ENCODE measurements at regions not wholly inside any gene's neighbourhood (a gene's known extent, or its start where the extent isn't known, plus 50 kb on each side); places are given as distances from the start of the nearest gene placed in this dataset.
A peak's percentile ranks its signal among the peaks of the same experiment; 100 is the strongest.

DNA sequence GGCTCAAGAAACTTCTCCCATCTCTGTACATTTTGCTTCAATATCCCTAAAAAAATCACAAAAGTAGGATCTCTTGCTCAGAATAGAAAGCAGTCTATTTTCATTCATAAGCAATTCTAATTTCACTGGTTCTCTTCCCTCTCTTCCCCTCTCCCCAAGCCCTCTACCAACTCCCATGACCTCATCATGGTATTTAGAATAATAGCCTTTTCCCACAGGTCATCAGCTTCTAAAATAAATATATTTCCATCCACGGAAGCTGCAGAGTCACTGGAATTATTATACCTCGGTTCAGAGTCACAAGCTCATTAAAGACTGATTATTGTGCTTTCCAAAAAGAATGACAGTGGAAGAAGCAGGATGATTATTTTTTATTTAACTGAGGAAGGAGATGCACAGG is 84.2 kb upstream of the ADRA1B start:
- Mint-ChIP-seq H3K36me3 (peaks cover 2% of the 10 kb centered on the region), H3K9me3 (peaks cover 3% of the 10 kb centered on the region), H3K27ac (no peak overlapping the region), H3K4me3 (no peak overlapping the region), H3K4me1 (peaks cover 9% of the 10 kb centered on the region), H3K27me3 (no peaks in the 10 kb centered on the region)
- no peak for DNase-seq (ENCODE audit: low spot score in 2 of 2)
- no peak for ATAC-seq (ENCODE audit: low read depth)

GRCh38 chr5:159833088-159833487 is 83.2 kb upstream of the ADRA1B start:
- peaks cover 2% of the 10 kb centered on the region for H3K36me3 Mint-ChIP-seq
- ATAC-seq (ENCODE audit: low read depth) (no peak), DNase-seq (ENCODE audit: low spot score in 2 of 2) (no peak)
- no peaks in the 10 kb centered on the region for H3K27me3 Mint-ChIP-seq
- H3K4me3 Mint-ChIP-seq, result no peak overlapping the region
- H3K9me3 Mint-ChIP-seq, result peaks cover 3% of the 10 kb centered on the region
- H3K4me1 Mint-ChIP-seq, result peaks cover 7% of the 10 kb centered on the region
- H3K27ac Mint-ChIP-seq, result no peak overlapping the region

DNA sequence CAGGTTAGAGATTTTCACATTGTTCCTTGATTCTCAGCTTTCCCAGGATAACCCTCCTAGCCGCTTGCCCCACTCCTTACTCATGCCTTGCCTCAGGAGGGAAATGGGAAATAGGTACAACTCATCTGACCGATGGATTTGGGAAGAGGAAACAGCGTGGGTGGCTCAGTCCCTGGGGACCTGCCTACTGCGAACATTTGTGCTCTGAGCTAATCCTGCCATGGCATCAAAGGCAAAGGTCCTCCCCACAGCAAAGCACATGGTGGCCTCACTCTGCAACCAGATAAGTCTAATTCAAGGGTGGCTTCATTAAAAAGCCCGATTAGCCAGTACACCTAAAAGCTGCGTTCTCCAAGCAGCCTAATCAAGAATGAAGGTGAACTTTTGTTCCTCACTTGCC is 82.4 kb upstream of the ADRA1B start:
- no peak overlapping the region for H3K27ac Mint-ChIP-seq
- H3K9me3 Mint-ChIP-seq, result peaks cover 3% of the 10 kb centered on the region
- no peak overlapping the region for H3K4me3 Mint-ChIP-seq
- ATAC-seq (ENCODE audit: low read depth), result peak; percentile 35
- H3K27me3 Mint-ChIP-seq, result no peaks in the 10 kb centered on the region
- peaks cover 2% of the 10 kb centered on the region for H3K36me3 Mint-ChIP-seq
- no peak for DNase-seq (ENCODE audit: low spot score in 2 of 2)
- peaks cover 7% of the 10 kb centered on the region for H3K4me1 Mint-ChIP-seq

DNA sequence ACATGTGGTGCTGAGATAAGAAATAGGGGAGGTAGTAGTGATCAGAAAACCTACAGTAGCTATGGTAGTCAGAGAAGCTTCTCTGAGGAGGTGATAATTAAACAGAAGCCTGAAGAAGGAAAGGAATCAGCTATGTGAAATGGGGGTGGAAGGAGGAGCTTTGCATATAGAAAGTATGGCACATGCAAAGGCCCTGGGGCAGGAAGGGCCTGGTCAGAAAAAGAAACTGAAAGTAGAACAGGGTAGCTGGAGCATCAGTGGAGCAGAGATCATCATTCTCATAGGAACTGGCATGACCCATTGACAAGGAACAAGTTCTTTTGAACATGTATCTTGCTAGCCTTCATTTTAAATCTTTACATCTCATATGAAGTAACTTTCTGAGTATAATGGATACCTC is 80.7 kb upstream of the ADRA1B start:
- Mint-ChIP-seq H3K4me1 (peaks cover 7% of the 10 kb centered on the region), H3K9me3 (peaks cover 3% of the 10 kb centered on the region), H3K27me3 (peaks cover 4% of the 10 kb centered on the region), H3K4me3 (no peak overlapping the region), H3K27ac (no peak overlapping the region), H3K36me3 (peaks cover 2% of the 10 kb centered on the region)
- no peak for ATAC-seq (ENCODE audit: low read depth)
- DNase-seq (ENCODE audit: low spot score in 2 of 2), result no peak

GRCh38 chr5:159836691-159837090 is 79.6 kb upstream of the ADRA1B start:
- DNase-seq (ENCODE audit: low spot score in 2 of 2) (no peak), ATAC-seq (ENCODE audit: low read depth) (no peak)
- peaks cover 3% of the 10 kb centered on the region for H3K9me3 Mint-ChIP-seq
- no peak overlapping the region for H3K4me3 Mint-ChIP-seq
- H3K36me3 Mint-ChIP-seq, result peaks cover 2% of the 10 kb centered on the region
- peaks cover 5% of the 10 kb centered on the region for H3K27me3 Mint-ChIP-seq
- no peak overlapping the region for H3K27ac Mint-ChIP-seq
- H3K4me1 Mint-ChIP-seq, result peaks cover 7% of the 10 kb centered on the region

GRCh38 chr5:159837860-159838259 is 78.4 kb upstream of the ADRA1B start:
- ATAC-seq (ENCODE audit: low read depth), result no peak
- Mint-ChIP-seq H3K4me1 (peaks cover 7% of the 10 kb centered on the region), H3K27ac (no peak overlapping the region), H3K36me3 (peaks cover 2% of the 10 kb centered on the region), H3K27me3 (peaks cover 5% of the 10 kb centered on the region), H3K4me3 (no peak overlapping the region), H3K9me3 (peaks cover 3% of the 10 kb centered on the region)
- DNase-seq (ENCODE audit: low spot score in 2 of 2), result no peak

DNA sequence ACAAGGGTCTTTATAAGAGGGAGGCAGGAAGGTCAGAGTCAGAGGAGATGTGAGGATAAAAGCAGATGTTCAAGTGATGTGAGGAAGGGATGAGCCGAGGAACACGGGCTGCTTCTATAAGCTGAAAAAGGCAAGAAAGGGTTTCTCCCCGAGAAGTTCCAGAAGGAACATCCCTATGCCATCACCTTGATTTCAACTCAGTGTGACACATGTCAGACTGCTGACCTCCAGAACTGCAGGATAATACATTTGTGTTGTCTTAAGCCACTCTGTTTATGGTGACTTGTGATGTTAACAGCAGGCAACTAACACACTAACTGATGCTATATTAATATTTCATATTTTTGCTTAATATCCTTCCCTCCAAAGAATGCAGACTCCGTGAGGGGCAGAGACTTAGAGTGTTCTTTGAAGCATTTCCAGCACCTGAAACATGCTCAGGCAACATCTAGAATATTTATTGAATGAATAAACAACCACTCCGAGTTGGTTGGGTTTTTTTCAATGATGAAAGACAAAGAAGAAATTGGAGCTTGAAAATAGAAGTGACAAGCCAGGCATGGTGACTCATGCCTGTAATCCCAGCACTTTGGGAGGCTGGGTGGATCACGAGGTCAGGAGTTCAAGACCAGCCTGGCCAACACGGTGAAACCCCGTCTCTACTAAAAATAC is 77.6 kb upstream of the ADRA1B start:
- Mint-ChIP-seq H3K27me3 (peaks cover 5% of the 10 kb centered on the region), H3K36me3 (peaks cover 2% of the 10 kb centered on the region), H3K27ac (no peak overlapping the region), H3K4me1 (peaks cover 2% of the 10 kb centered on the region), H3K9me3 (peaks cover 3% of the 10 kb centered on the region), H3K4me3 (no peak overlapping the region)
- ATAC-seq (ENCODE audit: low read depth), result no peak
- no peak for DNase-seq (ENCODE audit: low spot score in 2 of 2)

GRCh38 chr5:159844267-159845121 is 71.8 kb upstream of the ADRA1B start:
- Mint-ChIP-seq H3K36me3 (no peaks in the 10 kb centered on the region), H3K4me1 (no peaks in the 10 kb centered on the region), H3K27me3 (peaks cover 4% of the 10 kb centered on the region), H3K27ac (no peak overlapping the region), H3K4me3 (no peak overlapping the region), H3K9me3 (no peaks in the 10 kb centered on the region)
- no peak for ATAC-seq (ENCODE audit: low read depth)
- DNase-seq (ENCODE audit: low spot score in 2 of 2), result no peak

DNA sequence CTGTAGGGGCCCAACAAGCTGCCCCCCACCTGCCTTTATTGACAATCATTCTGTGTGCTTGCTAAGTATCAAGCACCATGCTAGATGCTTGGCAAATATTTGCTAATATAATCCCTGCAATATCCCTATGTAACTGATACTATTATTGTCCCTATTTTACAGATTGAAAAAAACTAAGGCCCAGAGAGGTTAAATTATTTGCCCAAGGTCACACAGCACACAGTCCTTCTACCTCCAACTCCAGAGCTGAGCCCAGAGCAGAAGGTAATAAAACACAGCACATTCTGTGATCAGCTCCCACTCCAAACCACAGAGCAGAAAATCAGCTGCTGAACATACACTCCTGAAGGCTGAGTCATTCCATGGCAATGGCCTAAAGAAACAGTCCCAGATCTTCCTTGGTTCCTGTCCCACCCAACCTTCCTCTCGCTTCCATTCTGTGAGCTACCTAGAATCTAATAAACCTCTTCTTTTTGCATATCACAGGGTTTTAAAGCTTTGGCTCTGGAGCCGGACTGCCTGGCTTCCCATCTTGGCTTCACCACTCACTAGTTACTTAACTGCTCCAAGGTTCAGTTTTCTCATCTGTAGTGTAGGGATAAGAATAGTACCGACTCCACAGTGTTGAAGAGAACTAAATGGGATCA is 66.7 kb upstream of the ADRA1B start:
- Mint-ChIP-seq H3K36me3 (no peaks in the 10 kb centered on the region), H3K4me3 (no peak overlapping the region), H3K9me3 (no peaks in the 10 kb centered on the region), H3K4me1 (no peaks in the 10 kb centered on the region), H3K27me3 (peaks cover 2% of the 10 kb centered on the region), H3K27ac (no peak overlapping the region)
- ATAC-seq (ENCODE audit: low read depth) (no peak), DNase-seq (ENCODE audit: low spot score in 2 of 2) (no peak)

DNA sequence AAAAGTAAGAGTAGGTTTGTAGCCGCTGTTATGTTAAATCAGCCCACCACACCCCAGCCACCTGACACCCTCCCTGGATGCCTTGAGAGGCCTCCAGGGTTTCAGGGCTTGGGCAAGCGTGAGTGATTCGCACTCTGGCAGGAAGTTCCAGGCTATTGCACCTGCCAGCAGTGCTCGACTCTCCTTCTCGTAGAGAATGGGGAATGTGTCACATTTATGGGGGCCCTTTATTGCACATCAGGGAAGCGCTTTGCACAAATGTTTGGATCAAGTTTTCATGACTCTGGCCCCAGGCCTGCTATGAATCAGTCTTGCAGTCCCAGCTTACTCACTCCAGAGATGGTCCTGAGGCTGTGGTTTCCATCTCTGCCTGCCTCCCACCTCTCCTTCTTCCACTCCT is 66.1 kb upstream of the ADRA1B start:
- Mint-ChIP-seq H3K27ac (no peak overlapping the region), H3K36me3 (no peaks in the 10 kb centered on the region), H3K4me1 (no peaks in the 10 kb centered on the region), H3K9me3 (no peaks in the 10 kb centered on the region), H3K4me3 (no peak overlapping the region), H3K27me3 (peaks cover 2% of the 10 kb centered on the region)
- no peak for ATAC-seq (ENCODE audit: low read depth)
- DNase-seq (ENCODE audit: low spot score in 2 of 2), result no peak

- Mint-ChIP-seq H3K36me3 (no peaks in the 10 kb centered on the region), H3K4me3 (no peak overlapping the region), H3K27ac (no peak overlapping the region), H3K9me3 (no peaks in the 10 kb centered on the region), H3K4me1 (no peaks in the 10 kb centered on the region), H3K27me3 (peaks cover 2% of the 10 kb centered on the region)
- ATAC-seq (ENCODE audit: low read depth) (no peak), DNase-seq (ENCODE audit: low spot score in 2 of 2) (no peak)
Observed at GRCh38 chr5:159851053-159851452, 65.2 kb upstream of the ADRA1B start.

GRCh38 chr5:159854916-159855315 is 61.4 kb upstream of the ADRA1B start:
- H3K4me3 Mint-ChIP-seq, result no peak overlapping the region
- H3K27me3 Mint-ChIP-seq, result peaks cover 1% of the 10 kb centered on the region
- no peaks in the 10 kb centered on the region for H3K4me1 Mint-ChIP-seq
- DNase-seq (ENCODE audit: low spot score in 2 of 2), result no peak
- H3K27ac Mint-ChIP-seq, result no peak overlapping the region
- H3K36me3 Mint-ChIP-seq, result no peaks in the 10 kb centered on the region
- H3K9me3 Mint-ChIP-seq, result no peaks in the 10 kb centered on the region
- ATAC-seq (ENCODE audit: low read depth), result no peak

DNA sequence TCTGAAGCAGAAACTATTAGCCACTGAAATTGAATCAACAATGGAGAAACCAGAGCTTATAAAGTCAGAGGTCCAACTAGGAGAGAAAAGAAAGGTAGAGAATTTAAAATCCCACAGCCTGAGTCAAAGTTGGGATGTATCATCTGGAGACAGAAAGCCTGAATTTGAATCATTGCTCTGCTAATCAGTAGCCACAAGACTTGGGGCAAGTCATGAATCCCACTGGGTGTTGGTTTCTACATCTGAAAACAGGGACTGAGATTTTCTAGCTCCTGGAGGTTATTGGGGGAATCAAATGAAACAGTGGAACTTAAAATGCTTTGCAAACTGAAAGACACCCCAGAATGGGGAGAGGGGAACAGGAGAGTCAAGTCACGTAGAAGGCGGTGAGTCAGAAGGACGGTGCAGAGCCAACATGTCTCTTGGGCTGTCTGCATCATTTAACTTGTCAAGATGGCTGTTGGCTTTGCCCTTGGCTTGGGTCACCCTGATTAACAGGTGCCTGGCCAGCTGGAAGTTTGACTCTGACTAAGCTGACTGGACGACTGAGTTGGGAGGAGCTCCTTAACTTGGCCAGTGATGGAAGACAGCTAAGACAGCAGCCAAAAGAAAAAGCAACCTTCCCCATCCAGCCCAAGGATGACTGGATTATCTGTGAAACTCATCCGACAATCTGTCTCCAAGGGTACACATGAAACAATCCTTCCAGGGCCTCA is 60.6 kb upstream of the ADRA1B start:
- no peaks in the 10 kb centered on the region for H3K4me1 Mint-ChIP-seq
- H3K27ac Mint-ChIP-seq, result no peak overlapping the region
- H3K4me3 Mint-ChIP-seq, result no peak overlapping the region
- ATAC-seq (ENCODE audit: low read depth) (no peak), DNase-seq (ENCODE audit: low spot score in 2 of 2) (no peak)
- H3K9me3 Mint-ChIP-seq, result no peaks in the 10 kb centered on the region
- no peaks in the 10 kb centered on the region for H3K36me3 Mint-ChIP-seq
- peaks cover 2% of the 10 kb centered on the region for H3K27me3 Mint-ChIP-seq

GRCh38 chr5:159858871-159859270 is 57.4 kb upstream of the ADRA1B start:
- Mint-ChIP-seq H3K4me3 (no peak overlapping the region), H3K27ac (no peak overlapping the region), H3K4me1 (no peaks in the 10 kb centered on the region), H3K9me3 (no peaks in the 10 kb centered on the region), H3K36me3 (no peaks in the 10 kb centered on the region), H3K27me3 (peaks cover 2% of the 10 kb centered on the region)
- DNase-seq (ENCODE audit: low spot score in 2 of 2) (no peak), ATAC-seq (ENCODE audit: low read depth) (no peak)

All from memory B cell (primary cell).